IPS-18a (cell line): ENCODE measurements at regions not wholly inside any gene's neighbourhood (a gene's known extent, or its start where the extent isn't known, plus 50 kb on each side); places are given as distances from the start of the nearest gene placed in this dataset.

Source experiments
- H3K27ac ChIP-seq: one replicate; pipeline ENCODE4 v1.5.1; 2013; ENCODE audit warnings: low read length
- H3K27me3 ChIP-seq: one replicate; pipeline ENCODE4 v1.6.1; 2013; ENCODE audit warnings: mild to moderate bottlenecking, low read length; ENCODE audit not compliant: control insufficient read depth, insufficient read depth
- H3K36me3 ChIP-seq: one replicate; pipeline ENCODE4 v1.6.1; 2013; ENCODE audit warnings: low read depth, low read length; ENCODE audit not compliant: control insufficient read depth
- H3K4me1 ChIP-seq: one replicate; pipeline ENCODE4 v1.6.1; 2013; ENCODE audit warnings: low read depth, low read length; ENCODE audit not compliant: control insufficient read depth
- H3K4me3 ChIP-seq: one replicate; pipeline ENCODE4 v1.5.1; 2013; ENCODE audit warnings: low read length
- H3K9ac ChIP-seq: one replicate; pipeline ENCODE4 v1.6.1; 2013; ENCODE audit warnings: mild to moderate bottlenecking, low read length, moderate library complexity
- H3K9me3 ChIP-seq: one replicate; pipeline ENCODE4 v1.6.1; 2013; ENCODE audit warnings: low read depth, low read length; ENCODE audit not compliant: control insufficient read depth

GRCh38 chr11:20211691-20212090, 51.4 kb upstream of the DBX1 start:
- Histone ChIP-seq H3K4me1 (peaks cover 27% of the 10 kb centered on the region), H3K27me3 (peaks cover 55% of the 10 kb centered on the region), H3K36me3 (no peaks in the 10 kb centered on the region)

More at GRCh38 chr11:20211691-20212090, 51.4 kb upstream of the DBX1 start:
- no peak overlapping the region for H3K4me3 ChIP-seq
- no peak overlapping the region for H3K9ac ChIP-seq
- H3K27ac ChIP-seq, result no peak overlapping the region
- H3K9me3 ChIP-seq, result no peaks in the 10 kb centered on the region
